Keratinocyte (primary cell): ENCODE measurements at regions not wholly inside any gene's neighbourhood (a gene's known extent, or its start where the extent isn't known, plus 50 kb on each side); places are given as distances from the start of the nearest gene placed in this dataset.

ENCODE experiments used
- DNase-seq: peaks from one replicate; pipeline ENCODE4 v3.0.0-alpha.2; 2011; ENCODE audit warnings: low read depth, missing footprints, low spot score
- FAIRE-seq: peaks from 2 replicates; lab custom pipeline; 2011; peaks lifted over from hg19 to GRCh38; lab: Jason Lieb, UNC
- H2AFZ ChIP-seq: 2 replicates; pipeline ENCODE4 v1.6.0; 2012; ENCODE audit warnings: low read length, control low read depth, inconsistent platforms; ENCODE audit not compliant: control insufficient read depth
- H3K27ac ChIP-seq: 2 replicates; pipeline ENCODE4 v1.5.1; 2011; ENCODE audit warnings: low read length; ENCODE audit not compliant: control insufficient read depth, insufficient read depth
- H3K27me3 ChIP-seq: 3 replicates; pipeline ENCODE4 v1.6.0; 2011; ENCODE audit warnings: low read length; ENCODE audit not compliant: control insufficient read depth, insufficient read depth; ENCODE audit errors: extremely low read depth
- H3K36me3 ChIP-seq, 2 experiments: 2 replicates in 1 of 2; 3 replicates in 1 of 2; pipeline ENCODE4 v1.5.1; 2011; ENCODE audit warnings: low read length in 2 of 2, mild to moderate bottlenecking in 1 of 2; ENCODE audit not compliant: control insufficient read depth in 2 of 2, insufficient read depth in 2 of 2; ENCODE audit errors: extremely low read depth in 1 of 2
- H3K4me1 ChIP-seq: 3 replicates; pipeline ENCODE4 v1.5.1; 2011; ENCODE audit warnings: low read length; ENCODE audit not compliant: control insufficient read depth, insufficient read depth; ENCODE audit errors: extremely low read depth
- H3K4me2 ChIP-seq: 3 replicates; pipeline ENCODE4 v1.6.0; 2011; ENCODE audit warnings: low read depth, low read length; ENCODE audit not compliant: control insufficient read depth, insufficient read depth; ENCODE audit errors: extremely low read depth
- H3K4me3 ChIP-seq, 3 experiments: fragments of 200-600 bp in 1 of 3; sonication (generic) in 1 of 3; 2 replicates in 2 of 3; 3 replicates in 1 of 3; pipeline ENCODE4 v1.5.1; 2011 to 2016; ENCODE audit warnings: low read length in 3 of 3, mild to moderate bottlenecking in 3 of 3, control low read depth in 2 of 3, inconsistent platforms in 1 of 3, low read depth in 1 of 3, mixed read lengths in 1 of 3, mixed run types in 1 of 3, moderate library complexity in 1 of 3; ENCODE audit not compliant: control insufficient read depth in 2 of 3, insufficient read depth in 2 of 3; ENCODE audit errors: extremely low read depth in 1 of 3
- H3K79me2 ChIP-seq: 2 replicates; pipeline ENCODE4 v1.6.0; 2012; ENCODE audit warnings: low read length; ENCODE audit not compliant: control insufficient read depth, insufficient read depth
- H3K9ac ChIP-seq: 3 replicates; pipeline ENCODE4 v1.6.0; 2011; ENCODE audit warnings: low read length; ENCODE audit not compliant: control insufficient read depth, insufficient read depth; ENCODE audit errors: extremely low read depth
- H3K9me1 ChIP-seq: 3 replicates; pipeline ENCODE4 v1.6.0; 2011; ENCODE audit warnings: low read length; ENCODE audit not compliant: control insufficient read depth, insufficient read depth; ENCODE audit errors: extremely low read depth
- H3K9me3 ChIP-seq: 2 replicates; pipeline ENCODE4 v1.5.1; 2012; ENCODE audit warnings: low read depth, low read length; ENCODE audit not compliant: control insufficient read depth
- H4K20me1 ChIP-seq: 3 replicates; pipeline ENCODE4 v1.6.0; 2011; ENCODE audit warnings: low read length; ENCODE audit not compliant: control insufficient read depth, insufficient read depth; ENCODE audit errors: extremely low read depth
- CTCF ChIP-seq, 3 experiments: IDR thresholded peaks in 1 of 3; conservative IDR thresholded peaks in 1 of 3; optimal IDR thresholded peaks in 1 of 3; 2 replicates in 2 of 3; 3 replicates in 1 of 3; pipeline versions ENCODE3 to v1.5.1; 2011; ENCODE audit warnings: low read length in 3 of 3, mild to moderate bottlenecking in 3 of 3, moderate library complexity in 2 of 3, control low read depth in 1 of 3, inconsistent platforms in 1 of 3; ENCODE audit not compliant: insufficient read depth in 2 of 3; ENCODE audit errors: extremely low read depth in 1 of 3
- EZH2 ChIP-seq: IDR thresholded peaks from one replicate; pipeline ENCODE4 v1.6.1; 2012; ENCODE audit warnings: inconsistent platforms, mild to moderate bottlenecking, low read length, moderate library complexity
- dilution Hi-C: fragments of 300-500 bp; cut with MboI; formaldehyde crosslinking; loops from one replicate; pipeline ENCODE4 v1.7.0; 2020; ENCODE audit warnings: low sequenced_read_pairs; ENCODE audit not compliant: extremely low pct_ligation_motif_present

- Histone ChIP-seq H3K36me3 (no peaks in the 10 kb centered on the region), H4K20me1 (no peaks in the 10 kb centered on the region), H3K4me2 (no peak overlapping the region), H3K79me2 (no peaks in the 10 kb centered on the region), H3K9me1 (no peaks in the 10 kb centered on the region), H3K27ac (no peak overlapping the region), H3K27me3 (no peaks in the 10 kb centered on the region), H3K9ac (no peak overlapping the region), H3K4me1 (no peaks in the 10 kb centered on the region), H3K9me3 (no peaks in the 10 kb centered on the region), H2AFZ (no peak overlapping the region), H3K4me3 (no peak overlapping the region)
- FAIRE-seq, result no peak
- no peak for DNase-seq
- TF ChIP-seq EZH2, result no peak
- TF ChIP-seq CTCF (optimal IDR thresholded peaks at IDR 0.05 in 1 of 3, IDR thresholded peaks at IDR 0.05 in 1 of 3, conservative IDR thresholded peaks at IDR 0.05 in 1 of 3; ENCODE audit: extremely low read depth in 1 of 3, insufficient read depth in 2 of 3, low read length in 3 of 3), result no peak
- dilution Hi-C loops, result no loop called here
Measured at GRCh38 chr11:42273977-42274376, 814.5 kb upstream of the LRRC4C start.

- no peak for DNase-seq
- Histone ChIP-seq H3K36me3 (no peaks in the 10 kb centered on the region), H3K9me1 (no peaks in the 10 kb centered on the region), H3K9ac (no peak overlapping the region), H4K20me1 (no peaks in the 10 kb centered on the region), H3K9me3 (peaks cover 3% of the 10 kb centered on the region), H2AFZ (no peak overlapping the region), H3K4me1 (no peaks in the 10 kb centered on the region), H3K4me3 (no peak overlapping the region), H3K79me2 (no peaks in the 10 kb centered on the region), H3K27ac (no peak overlapping the region), H3K27me3 (no peaks in the 10 kb centered on the region), H3K4me2 (no peak overlapping the region)
- no peak for FAIRE-seq
- no peak for TF ChIP-seq EZH2
- TF ChIP-seq CTCF (optimal IDR thresholded peaks at IDR 0.05 in 1 of 3, IDR thresholded peaks at IDR 0.05 in 1 of 3, conservative IDR thresholded peaks at IDR 0.05 in 1 of 3; ENCODE audit: extremely low read depth in 1 of 3, insufficient read depth in 2 of 3, low read length in 3 of 3), result no peak
- dilution Hi-C loops, result no loop called here
Measured at GRCh38 chr11:42296910-42297309, 837.5 kb upstream of the LRRC4C start.
